ENCODE measurements at regions not wholly inside any gene's neighbourhood (a gene's known extent, or its start where the extent isn't known, plus 50 kb on each side); places are given as distances from the start of the nearest gene placed in this dataset.

DNA sequence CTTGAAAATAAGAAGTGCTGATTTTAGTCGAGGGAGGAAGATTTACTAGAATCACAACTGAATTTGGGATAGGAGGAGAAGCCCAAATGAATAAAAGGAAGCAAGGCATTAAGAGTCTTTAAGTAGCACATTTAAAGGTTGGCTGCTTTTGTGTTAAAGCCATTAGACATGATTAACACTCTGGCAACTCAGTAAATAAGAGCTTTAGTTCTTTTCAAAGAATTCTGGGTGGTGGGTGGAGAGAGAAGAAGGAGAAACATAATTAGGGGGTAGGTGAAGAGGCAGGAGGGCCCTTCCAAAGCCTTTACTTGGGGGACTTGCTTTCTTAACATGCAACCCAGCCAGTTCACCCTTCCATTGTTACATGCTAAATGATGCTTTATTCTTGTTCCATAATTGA lies 284.6 kb upstream of the SEL1L start:
- TF ChIP-seq POLR2AphosphoS5 (IDR thresholded peaks at IDR 0.05; ENCODE audit: low read depth), result no peak
- TF ChIP-seq, protein P1, sequence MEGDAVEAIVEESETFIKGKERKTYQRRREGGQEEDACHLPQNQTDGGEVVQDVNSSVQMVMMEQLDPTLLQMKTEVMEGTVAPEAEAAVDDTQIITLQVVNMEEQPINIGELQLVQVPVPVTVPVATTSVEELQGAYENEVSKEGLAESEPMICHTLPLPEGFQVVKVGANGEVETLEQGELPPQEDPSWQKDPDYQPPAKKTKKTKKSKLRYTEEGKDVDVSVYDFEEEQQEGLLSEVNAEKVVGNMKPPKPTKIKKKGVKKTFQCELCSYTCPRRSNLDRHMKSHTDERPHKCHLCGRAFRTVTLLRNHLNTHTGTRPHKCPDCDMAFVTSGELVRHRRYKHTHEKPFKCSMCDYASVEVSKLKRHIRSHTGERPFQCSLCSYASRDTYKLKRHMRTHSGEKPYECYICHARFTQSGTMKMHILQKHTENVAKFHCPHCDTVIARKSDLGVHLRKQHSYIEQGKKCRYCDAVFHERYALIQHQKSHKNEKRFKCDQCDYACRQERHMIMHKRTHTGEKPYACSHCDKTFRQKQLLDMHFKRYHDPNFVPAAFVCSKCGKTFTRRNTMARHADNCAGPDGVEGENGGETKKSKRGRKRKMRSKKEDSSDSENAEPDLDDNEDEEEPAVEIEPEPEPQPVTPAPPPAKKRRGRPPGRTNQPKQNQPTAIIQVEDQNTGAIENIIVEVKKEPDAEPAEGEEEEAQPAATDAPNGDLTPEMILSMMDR (IDR thresholded peaks at IDR 0.05; ENCODE audit: insufficient read depth, low read length), result no peak
- no peak for TF ChIP-seq GABPA (IDR thresholded peaks at IDR 0.05; ENCODE audit: low read depth)
- TF ChIP-seq, protein P2, sequence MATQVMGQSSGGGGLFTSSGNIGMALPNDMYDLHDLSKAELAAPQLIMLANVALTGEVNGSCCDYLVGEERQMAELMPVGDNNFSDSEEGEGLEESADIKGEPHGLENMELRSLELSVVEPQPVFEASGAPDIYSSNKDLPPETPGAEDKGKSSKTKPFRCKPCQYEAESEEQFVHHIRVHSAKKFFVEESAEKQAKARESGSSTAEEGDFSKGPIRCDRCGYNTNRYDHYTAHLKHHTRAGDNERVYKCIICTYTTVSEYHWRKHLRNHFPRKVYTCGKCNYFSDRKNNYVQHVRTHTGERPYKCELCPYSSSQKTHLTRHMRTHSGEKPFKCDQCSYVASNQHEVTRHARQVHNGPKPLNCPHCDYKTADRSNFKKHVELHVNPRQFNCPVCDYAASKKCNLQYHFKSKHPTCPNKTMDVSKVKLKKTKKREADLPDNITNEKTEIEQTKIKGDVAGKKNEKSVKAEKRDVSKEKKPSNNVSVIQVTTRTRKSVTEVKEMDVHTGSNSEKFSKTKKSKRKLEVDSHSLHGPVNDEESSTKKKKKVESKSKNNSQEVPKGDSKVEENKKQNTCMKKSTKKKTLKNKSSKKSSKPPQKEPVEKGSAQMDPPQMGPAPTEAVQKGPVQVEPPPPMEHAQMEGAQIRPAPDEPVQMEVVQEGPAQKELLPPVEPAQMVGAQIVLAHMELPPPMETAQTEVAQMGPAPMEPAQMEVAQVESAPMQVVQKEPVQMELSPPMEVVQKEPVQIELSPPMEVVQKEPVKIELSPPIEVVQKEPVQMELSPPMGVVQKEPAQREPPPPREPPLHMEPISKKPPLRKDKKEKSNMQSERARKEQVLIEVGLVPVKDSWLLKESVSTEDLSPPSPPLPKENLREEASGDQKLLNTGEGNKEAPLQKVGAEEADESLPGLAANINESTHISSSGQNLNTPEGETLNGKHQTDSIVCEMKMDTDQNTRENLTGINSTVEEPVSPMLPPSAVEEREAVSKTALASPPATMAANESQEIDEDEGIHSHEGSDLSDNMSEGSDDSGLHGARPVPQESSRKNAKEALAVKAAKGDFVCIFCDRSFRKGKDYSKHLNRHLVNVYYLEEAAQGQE (IDR thresholded peaks at IDR 0.05; ENCODE audit: insufficient replicate concordance, low read depth), result no peak
- no peak for TF ChIP-seq SPI1 (IDR thresholded peaks at IDR 0.05; ENCODE audit: borderline replicate concordance, low read depth)
